HG02588 (cell line): ENCODE measurements at regions not wholly inside any gene's neighbourhood (a gene's known extent, or its start where the extent isn't known, plus 50 kb on each side); places are given as distances from the start of the nearest gene placed in this dataset.

Experiments
- ATAC-seq: cut with Tn5 transposase; IDR thresholded peaks from one replicate; pipeline ENCODE4 v1.9.1; 2021; ENCODE audit warnings: mild to moderate bottlenecking, moderate library complexity; ENCODE audit not compliant: unreplicated experiment

GRCh38 chr6:128676456-128676855 is 156.1 kb upstream of the PTPRK start:
- ATAC-seq: no peak

- ATAC-seq: no peak
These were observed 151.6 kb upstream of the PTPRK start for GRCh38 chr6:128672023-128672422.

GRCh38 chr6:128667339-128667858 is 147.0 kb upstream of the PTPRK start:
- no peak for ATAC-seq

- no peak for ATAC-seq
These were observed 146.0 kb upstream of the PTPRK start for GRCh38 chr6:128666405-128666804.

- peak; percentile 67 for ATAC-seq
These were observed 142.8 kb upstream of the PTPRK start for GRCh38 chr6:128663238-128663637.

- ATAC-seq: no peak
These were observed 139.7 kb upstream of the PTPRK start for GRCh38 chr6:128659878-128660622.

- ATAC-seq: no peak
These were observed 138.9 kb upstream of the PTPRK start for GRCh38 chr6:128659276-128659675.

- peak; percentile 46 for ATAC-seq
These were observed 136.8 kb upstream of the PTPRK start for GRCh38 chr6:128657181-128657580.

GRCh38 chr6:128655978-128656498 is 135.6 kb upstream of the PTPRK start:
- ATAC-seq: peak; percentile 77

GRCh38 chr6:128648022-128648598 is 127.7 kb upstream of the PTPRK start:
- no peak for ATAC-seq

GRCh38 chr6:128642132-128642531 is 121.7 kb upstream of the PTPRK start:
- no peak for ATAC-seq

- ATAC-seq: no peak
These were observed 121.3 kb upstream of the PTPRK start for GRCh38 chr6:128641703-128642102.

GRCh38 chr6:128638817-128639216 is 118.4 kb upstream of the PTPRK start:
- ATAC-seq: no peak

GRCh38 chr6:128635219-128635618 is 114.8 kb upstream of the PTPRK start:
- ATAC-seq: no peak

- no peak for ATAC-seq
These were observed 111.7 kb upstream of the PTPRK start for GRCh38 chr6:128632131-128632530.

- no peak for ATAC-seq
These were observed 110.6 kb upstream of the PTPRK start for GRCh38 chr6:128631031-128631430.

GRCh38 chr6:128630213-128630612 is 109.8 kb upstream of the PTPRK start:
- ATAC-seq: no peak

- ATAC-seq: no peak
These were observed 96.9 kb upstream of the PTPRK start for GRCh38 chr6:128617285-128617684.

GRCh38 chr6:128616342-128616741 is 95.9 kb upstream of the PTPRK start:
- no peak for ATAC-seq

- ATAC-seq: peak; percentile 57
These were observed 86.2 kb upstream of the PTPRK start for GRCh38 chr6:128606611-128607010.

GRCh38 chr6:128605961-128606360 is 85.6 kb upstream of the PTPRK start:
- ATAC-seq: no peak

GRCh38 chr6:128601060-128601459 is 80.7 kb upstream of the PTPRK start:
- ATAC-seq: no peak
